ENCODE measurements at regions not wholly inside any gene's neighbourhood (a gene's known extent, or its start where the extent isn't known, plus 50 kb on each side); places are given as distances from the start of the nearest gene placed in this dataset.

GRCh38 chr5:175166026-175166425 is 278.0 kb downstream of the DRD1 start:
- Histone ChIP-seq H2BK5ac (ENCODE audit: low read depth, low read length, poor library complexity) (no peak overlapping the region), H3K27me3 (ENCODE audit: insufficient read depth, low read length) (peaks cover 2% of the 10 kb centered on the region), H3K36me3 (ENCODE audit: control insufficient read depth in 1 of 2, insufficient read depth in 2 of 2, low read length in 2 of 2) (no peaks in the 10 kb centered on the region), H2BK120ac (ENCODE audit: insufficient read depth, low read length, poor library complexity) (no peak overlapping the region), H2AFZ (ENCODE audit: insufficient read depth, low read length, poor library complexity) (no peak overlapping the region), H3K14ac (ENCODE audit: low read length) (no peak overlapping the region), H4K8ac (ENCODE audit: low read depth, low read length) (no peak overlapping the region), H3K9ac (ENCODE audit: low read length) (no peak overlapping the region), H2BK12ac (ENCODE audit: low read length) (no peak overlapping the region), H3K23ac (ENCODE audit: low read length) (no peak overlapping the region), H3K27ac (ENCODE audit: low read depth, low read length) (no peak overlapping the region), H3K4ac (ENCODE audit: low read depth, low read length) (no peak overlapping the region), H3K79me2 (ENCODE audit: control insufficient read depth, insufficient read depth, low read length, poor library complexity) (no peaks in the 10 kb centered on the region), H4K91ac (ENCODE audit: low read depth, low read length) (no peak overlapping the region), H3K18ac (ENCODE audit: low read length) (no peak overlapping the region), H4K12ac (ENCODE audit: low read depth, low read length) (no peak overlapping the region), H3K79me1 (ENCODE audit: low read length) (no peaks in the 10 kb centered on the region), H3K4me3 (ENCODE audit: low read depth, low read length) (no peak overlapping the region), H2AK5ac (ENCODE audit: low read length) (no peak overlapping the region), H3K9me3 (ENCODE audit: insufficient read depth, low read depth, low read length) (no peaks in the 10 kb centered on the region), H3K4me2 (ENCODE audit: low read length) (no peak overlapping the region), H3K4me1 (ENCODE audit: control insufficient read depth in 1 of 2, insufficient read depth in 2 of 2, low read length in 2 of 2) (no peaks in the 10 kb centered on the region)
- no peak for DNase-seq
- no CpG with 5 or more reads among the region's 2 CpGs for WGBS (ENCODE audit: extremely low coverage, insufficient coverage, insufficient read length)

- WGBS (ENCODE audit: extremely low coverage, insufficient coverage, insufficient read length): no CpG with 5 or more reads among the region's 10 CpGs
- Histone ChIP-seq H2BK120ac (ENCODE audit: insufficient read depth, low read length, poor library complexity) (no peak overlapping the region), H3K36me3 (ENCODE audit: control insufficient read depth in 1 of 2, insufficient read depth in 2 of 2, low read length in 2 of 2) (no peaks in the 10 kb centered on the region)
Observed at GRCh38 chr5:175163586-175164275, 280.3 kb downstream of the DRD1 start.

GRCh38 chr5:175162036-175162435 is 281.9 kb downstream of the DRD1 start:
- Histone ChIP-seq H3K4me1 (ENCODE audit: control insufficient read depth in 1 of 2, insufficient read depth in 2 of 2, low read length in 2 of 2) (no peaks in the 10 kb centered on the region), H4K12ac (ENCODE audit: low read depth, low read length) (no peak overlapping the region), H3K4ac (ENCODE audit: low read depth, low read length) (no peak overlapping the region), H4K91ac (ENCODE audit: low read depth, low read length) (no peak overlapping the region), H3K23ac (ENCODE audit: low read length) (no peak overlapping the region), H2BK120ac (ENCODE audit: insufficient read depth, low read length, poor library complexity) (no peak overlapping the region), H3K27me3 (ENCODE audit: insufficient read depth, low read length) (peaks cover 2% of the 10 kb centered on the region), H3K9me3 (ENCODE audit: insufficient read depth, low read depth, low read length) (no peaks in the 10 kb centered on the region), H3K27ac (ENCODE audit: low read depth, low read length) (no peak overlapping the region), H2BK12ac (ENCODE audit: low read length) (no peak overlapping the region), H2AK5ac (ENCODE audit: low read length) (no peak overlapping the region), H3K79me1 (ENCODE audit: low read length) (no peaks in the 10 kb centered on the region), H3K4me2 (ENCODE audit: low read length) (no peak overlapping the region), H2BK5ac (ENCODE audit: low read depth, low read length, poor library complexity) (no peak overlapping the region), H4K8ac (ENCODE audit: low read depth, low read length) (no peak overlapping the region), H2AFZ (ENCODE audit: insufficient read depth, low read length, poor library complexity) (no peak overlapping the region), H3K18ac (ENCODE audit: low read length) (no peak overlapping the region), H3K14ac (ENCODE audit: low read length) (no peak overlapping the region), H3K9ac (ENCODE audit: low read length) (no peak overlapping the region), H3K79me2 (ENCODE audit: control insufficient read depth, insufficient read depth, low read length, poor library complexity) (no peaks in the 10 kb centered on the region), H3K36me3 (ENCODE audit: control insufficient read depth in 1 of 2, insufficient read depth in 2 of 2, low read length in 2 of 2) (no peaks in the 10 kb centered on the region), H3K4me3 (ENCODE audit: low read depth, low read length) (no peak overlapping the region)
- DNase-seq: no peak
- WGBS (ENCODE audit: extremely low coverage, insufficient coverage, insufficient read length): no CpG with 5 or more reads among the region's 6 CpGs

More at GRCh38 chr5:175163586-175164275, 280.3 kb downstream of the DRD1 start:
- Histone ChIP-seq H3K9ac (ENCODE audit: low read length) (no peak overlapping the region), H4K8ac (ENCODE audit: low read depth, low read length) (no peak overlapping the region), H3K9me3 (ENCODE audit: insufficient read depth, low read depth, low read length) (no peaks in the 10 kb centered on the region), H4K12ac (ENCODE audit: low read depth, low read length) (no peak overlapping the region), H2AK5ac (ENCODE audit: low read length) (no peak overlapping the region), H3K4me2 (ENCODE audit: low read length) (no peak overlapping the region), H3K79me2 (ENCODE audit: control insufficient read depth, insufficient read depth, low read length, poor library complexity) (no peaks in the 10 kb centered on the region), H3K18ac (ENCODE audit: low read length) (no peak overlapping the region), H2AFZ (ENCODE audit: insufficient read depth, low read length, poor library complexity) (no peak overlapping the region), H3K23ac (ENCODE audit: low read length) (no peak overlapping the region), H3K4me3 (ENCODE audit: low read depth, low read length) (no peak overlapping the region), H3K4ac (ENCODE audit: low read depth, low read length) (no peak overlapping the region), H3K4me1 (ENCODE audit: control insufficient read depth in 1 of 2, insufficient read depth in 2 of 2, low read length in 2 of 2) (no peaks in the 10 kb centered on the region), H3K27ac (ENCODE audit: low read depth, low read length) (no peak overlapping the region), H3K14ac (ENCODE audit: low read length) (no peak overlapping the region), H3K79me1 (ENCODE audit: low read length) (no peaks in the 10 kb centered on the region), H2BK12ac (ENCODE audit: low read length) (no peak overlapping the region), H4K91ac (ENCODE audit: low read depth, low read length) (no peak overlapping the region), H2BK5ac (ENCODE audit: low read depth, low read length, poor library complexity) (no peak overlapping the region), H3K27me3 (ENCODE audit: insufficient read depth, low read length) (peaks cover 2% of the 10 kb centered on the region)
- DNase-seq: no peak

GRCh38 chr5:175159956-175160355 is 284.0 kb downstream of the DRD1 start:
- no CpG with 5 or more reads among the region's 3 CpGs for WGBS (ENCODE audit: extremely low coverage, insufficient coverage, insufficient read length)
- no peak overlapping the region for H4K91ac ChIP-seq (ENCODE audit: low read depth, low read length)
- no peaks in the 10 kb centered on the region for H3K4me1 ChIP-seq (ENCODE audit: control insufficient read depth in 1 of 2, insufficient read depth in 2 of 2, low read length in 2 of 2)
- H3K79me1 ChIP-seq (ENCODE audit: low read length): no peaks in the 10 kb centered on the region
- no peak overlapping the region for H3K27ac ChIP-seq (ENCODE audit: low read depth, low read length)
- H2AFZ ChIP-seq (ENCODE audit: insufficient read depth, low read length, poor library complexity): no peak overlapping the region
- no peak overlapping the region for H3K14ac ChIP-seq (ENCODE audit: low read length)
- no peaks in the 10 kb centered on the region for H3K36me3 ChIP-seq (ENCODE audit: control insufficient read depth in 1 of 2, insufficient read depth in 2 of 2, low read length in 2 of 2)
- no peak overlapping the region for H2BK120ac ChIP-seq (ENCODE audit: insufficient read depth, low read length, poor library complexity)
- DNase-seq: no peak
- no peak overlapping the region for H2BK12ac ChIP-seq (ENCODE audit: low read length)
- H3K18ac ChIP-seq (ENCODE audit: low read length): no peak overlapping the region
- no peak overlapping the region for H4K12ac ChIP-seq (ENCODE audit: low read depth, low read length)
- no peak overlapping the region for H3K23ac ChIP-seq (ENCODE audit: low read length)
- H2AK5ac ChIP-seq (ENCODE audit: low read length): no peak overlapping the region
- no peaks in the 10 kb centered on the region for H3K79me2 ChIP-seq (ENCODE audit: control insufficient read depth, insufficient read depth, low read length, poor library complexity)
- no peak overlapping the region for H3K9ac ChIP-seq (ENCODE audit: low read length)
- H3K4ac ChIP-seq (ENCODE audit: low read depth, low read length): no peak overlapping the region
- H2BK5ac ChIP-seq (ENCODE audit: low read depth, low read length, poor library complexity): no peak overlapping the region
- H4K8ac ChIP-seq (ENCODE audit: low read depth, low read length): no peak overlapping the region
- no peak overlapping the region for H3K4me2 ChIP-seq (ENCODE audit: low read length)
- no peak overlapping the region for H3K4me3 ChIP-seq (ENCODE audit: low read depth, low read length)
- H3K27me3 ChIP-seq (ENCODE audit: insufficient read depth, low read length): no peaks in the 10 kb centered on the region
- H3K9me3 ChIP-seq (ENCODE audit: insufficient read depth, low read depth, low read length): no peaks in the 10 kb centered on the region
